CD14-positive monocyte (primary cell): ENCODE measurements at regions not wholly inside any gene's neighbourhood (a gene's known extent, or its start where the extent isn't known, plus 50 kb on each side); places are given as distances from the start of the nearest gene placed in this dataset.

Source experiments
- DNase-seq, 3 donors: peaks; one replicate each; pipeline ENCODE4 v3.0.0-alpha.2; 2011 to 2022
- H2AFZ ChIP-seq: 2 replicates; pipeline ENCODE4 v1.6.0; 2012; ENCODE audit warnings: mild to moderate bottlenecking, low read depth, low read length, inconsistent platforms; ENCODE audit not compliant: insufficient read depth, poor library complexity, severe bottlenecking
- H3K27ac ChIP-seq, 2 donors: 1 replicate in 1 of 2; 2 replicates in 1 of 2; pipeline ENCODE4 v1.5.1; 2012 to 2013; ENCODE audit warnings: low read length in 2 of 2, control low read depth in 1 of 2, inconsistent platforms in 1 of 2, low read depth in 1 of 2, mild to moderate bottlenecking in 1 of 2
- H3K27me3 ChIP-seq, 2 donors: one replicate each; pipeline versions ENCODE4 v1.6.0 to v1.6.1; 2011 to 2013; ENCODE audit warnings: low read length in 2 of 2; ENCODE audit not compliant: control insufficient read depth in 2 of 2, insufficient read depth in 2 of 2
- H3K36me3 ChIP-seq, 2 donors: replicated peaks in 1 of 2; 1 replicate in 1 of 2; 2 replicates in 1 of 2; pipeline versions ENCODE4 v1.5.1 to v1.6.1; 2012 to 2013; ENCODE audit warnings: low read length in 2 of 2, control low read depth in 1 of 2, inconsistent platforms in 1 of 2, mild to moderate bottlenecking in 1 of 2; ENCODE audit not compliant: insufficient read depth in 2 of 2, control insufficient read depth in 1 of 2
- H3K4me1 ChIP-seq, 2 donors: 1 replicate in 1 of 2; 2 replicates in 1 of 2; pipeline versions ENCODE4 v1.5.1 to v1.6.1; 2012 to 2013; ENCODE audit warnings: low read length in 2 of 2, control low read depth in 1 of 2, inconsistent platforms in 1 of 2, mild to moderate bottlenecking in 1 of 2, moderate library complexity in 1 of 2; ENCODE audit not compliant: insufficient read depth in 2 of 2, control insufficient read depth in 1 of 2
- H3K4me2 ChIP-seq: replicated peaks from 2 replicates; pipeline ENCODE3; 2012; ENCODE audit warnings: low read length, moderate library complexity, mild to moderate bottlenecking; ENCODE audit not compliant: poor library complexity, severe bottlenecking; ENCODE audit errors: extremely low read depth
- H3K4me3 ChIP-seq, 3 experiments: fragments of 200-600 bp in 1 of 3; sonication (generic) in 1 of 3; replicated peaks in 1 of 3; 1 replicate in 2 of 3; 2 replicates in 1 of 3; pipeline ENCODE4 v1.5.1; 2011 to 2013; ENCODE audit warnings: low read length in 3 of 3, mild to moderate bottlenecking in 3 of 3, control low read depth in 2 of 3, low read depth in 2 of 3, inconsistent platforms in 1 of 3, moderate library complexity in 1 of 3
- H3K79me2 ChIP-seq: 2 replicates; pipeline ENCODE4 v1.6.0; 2012; ENCODE audit warnings: mild to moderate bottlenecking, control low read depth, inconsistent platforms, low read length, moderate library complexity; ENCODE audit not compliant: insufficient read depth
- H3K9ac ChIP-seq: 2 replicates; pipeline ENCODE4 v1.6.0; 2017; ENCODE audit warnings: low read length, mild to moderate bottlenecking; ENCODE audit not compliant: insufficient read depth, poor library complexity, severe bottlenecking
- H3K9me3 ChIP-seq, 2 donors: replicated peaks in 1 of 2; 1 replicate in 1 of 2; 2 replicates in 1 of 2; pipeline versions ENCODE4 v1.5.1 to v1.6.1; 2012 to 2013; ENCODE audit warnings: low read length in 2 of 2, control low read depth in 1 of 2; ENCODE audit not compliant: control insufficient read depth in 1 of 2, insufficient read depth in 1 of 2
- H4K20me1 ChIP-seq: 2 replicates; pipeline ENCODE4 v1.6.0; 2012; ENCODE audit warnings: mild to moderate bottlenecking, low read length, control low read depth, moderate library complexity; ENCODE audit not compliant: insufficient read depth
- H3K27ac Mint-ChIP-seq, 7 donors: one replicate each; pipeline ENCODE4 v1.8.0; 2020; ENCODE audit warnings: mild to moderate bottlenecking in 7 of 7, mixed read lengths in 7 of 7, moderate library complexity in 6 of 7, inconsistent platforms in 2 of 7
- H3K27me3 Mint-ChIP-seq, 3 donors: one replicate each; pipeline ENCODE4 v1.8.0; 2021 to 2022; ENCODE audit warnings: low read depth in 3 of 3, mild to moderate bottlenecking in 3 of 3, mixed read lengths in 3 of 3, moderate library complexity in 3 of 3, inconsistent platforms in 1 of 3
- H3K36me3 Mint-ChIP-seq, 2 donors: one replicate each; pipeline ENCODE4 v1.8.0; 2020; ENCODE audit warnings: mixed read lengths in 2 of 2, inconsistent platforms in 1 of 2, mild to moderate bottlenecking in 1 of 2
- H3K4me1 Mint-ChIP-seq: one replicate; pipeline ENCODE4 v1.8.0; 2020; ENCODE audit warnings: mild to moderate bottlenecking, mixed read lengths
- H3K4me3 Mint-ChIP-seq, 2 donors: one replicate each; pipeline ENCODE4 v1.8.0; 2020; ENCODE audit warnings: mild to moderate bottlenecking in 2 of 2, mixed read lengths in 2 of 2, moderate library complexity in 1 of 2
- H3K9me3 Mint-ChIP-seq, 7 donors: one replicate each; pipeline ENCODE4 v1.8.0; 2020 to 2022; ENCODE audit warnings: mixed read lengths in 7 of 7, mild to moderate bottlenecking in 6 of 7, moderate library complexity in 6 of 7, inconsistent platforms in 2 of 7
- CTCF ChIP-seq: fragments of 200-600 bp; IDR thresholded peaks from one replicate; pipeline ENCODE4 v1.8.0; 2022; ENCODE audit warnings: antibody characterized with exemption, mild to moderate bottlenecking
- WGBS: methylation state at CpG from one replicate; pipeline ENCODE4 v1.1.5; 2013; ENCODE audit warnings: missing lambda C conversion rate; ENCODE audit not compliant: insufficient coverage; 5-methylcytosine and 5-hydroxymethylcytosine counted together
- intact Hi-C, 2 donors: fragments of 100-400 bp; cut with micrococcal nuclease; formaldehyde crosslinking; loops; one replicate each; pipeline versions ENCODE4 v1.15.0 to v1.15.1; 2023

GRCh38 chr14:55740649-55740989, 160.6 kb downstream of the KTN1 start:
- Histone ChIP-seq H3K4me3 (no peak overlapping the region), H2AFZ (no peak overlapping the region), H3K9me3 (peaks cover 0 to 5% of the 10 kb centered on the region in 2 donors), H4K20me1 (no peaks in the 10 kb centered on the region), H3K27me3 (no peaks in the 10 kb centered on the region), H3K79me2 (no peaks in the 10 kb centered on the region), H3K36me3 (no peaks in the 10 kb centered on the region), H3K4me1 (no peaks in the 10 kb centered on the region), H3K4me2 (no peak overlapping the region), H3K9ac (no peak overlapping the region), H3K27ac (no peak overlapping the region)
- Mint-ChIP-seq H3K4me3 (no peak overlapping the region), H3K36me3 (no peaks in the 10 kb centered on the region), H3K27ac (no peak overlapping the region), H3K9me3 (peaks cover 3 to 13% (median 6%) of the 10 kb centered on the region in 7 donors), H3K4me1 (no peaks in the 10 kb centered on the region), H3K27me3 (peaks cover 0 to 5% (median 3%) of the 10 kb centered on the region in 3 donors)
- no peak for TF ChIP-seq CTCF
- DNase-seq, result no peak
- intact Hi-C loops, result no loop called here
- WGBS, result no CpG with 5 or more reads among the region's 3 CpGs

GRCh38 chr14:55741240-55741639, 161.2 kb downstream of the KTN1 start:
- peaks cover 0 to under 1% of the 10 kb centered on the region in 2 donors for H3K9me3 ChIP-seq
- H4K20me1 ChIP-seq, result no peaks in the 10 kb centered on the region
- no peaks in the 10 kb centered on the region for H3K27me3 ChIP-seq
- no peak overlapping the region for H2AFZ ChIP-seq
- H3K4me1 ChIP-seq, result no peaks in the 10 kb centered on the region
- H3K79me2 ChIP-seq, result no peaks in the 10 kb centered on the region
- Mint-ChIP-seq H3K36me3 (no peaks in the 10 kb centered on the region), H3K27ac (no peak overlapping the region), H3K27me3 (peaks cover 0 to 6% (median 3%) of the 10 kb centered on the region in 3 donors), H3K4me1 (no peaks in the 10 kb centered on the region), H3K4me3 (no peak overlapping the region), H3K9me3 (peaks cover 0 to 9% (median 5%) of the 10 kb centered on the region in 7 donors)
- intact Hi-C loops, result no loop called here
- no peak overlapping the region for H3K4me2 ChIP-seq
- no peak overlapping the region for H3K9ac ChIP-seq
- no peaks in the 10 kb centered on the region for H3K36me3 ChIP-seq
- WGBS, result 100% methylated on average over 1 of the region's 5 CpGs
- no peak overlapping the region for H3K4me3 ChIP-seq
- no peak overlapping the region for H3K27ac ChIP-seq
- DNase-seq, result no peak
- no peak for TF ChIP-seq CTCF
